HG03025 (cell line): ENCODE measurements at regions not wholly inside any gene's neighbourhood (a gene's known extent, or its start where the extent isn't known, plus 50 kb on each side); places are given as distances from the start of the nearest gene placed in this dataset.
"Not testable (repeated sequence)": the region's sequence is repeated elsewhere in the genome, so short reads cannot be mapped to it uniquely, and the experiment has no call there.

Experiments
- ATAC-seq: cut with Tn5 transposase; IDR thresholded peaks from one replicate; pipeline ENCODE4 v1.9.1; 2021; ENCODE audit warnings: mild to moderate bottlenecking, moderate library complexity; ENCODE audit not compliant: unreplicated experiment, low FRiP score

GRCh38 chr9:129459547-129460322 is 161.2 kb downstream of the C9orf50 start:
- ATAC-seq: no peak

- ATAC-seq: no peak
These were observed 162.0 kb downstream of the C9orf50 start for GRCh38 chr9:129458663-129459546.

DNA sequence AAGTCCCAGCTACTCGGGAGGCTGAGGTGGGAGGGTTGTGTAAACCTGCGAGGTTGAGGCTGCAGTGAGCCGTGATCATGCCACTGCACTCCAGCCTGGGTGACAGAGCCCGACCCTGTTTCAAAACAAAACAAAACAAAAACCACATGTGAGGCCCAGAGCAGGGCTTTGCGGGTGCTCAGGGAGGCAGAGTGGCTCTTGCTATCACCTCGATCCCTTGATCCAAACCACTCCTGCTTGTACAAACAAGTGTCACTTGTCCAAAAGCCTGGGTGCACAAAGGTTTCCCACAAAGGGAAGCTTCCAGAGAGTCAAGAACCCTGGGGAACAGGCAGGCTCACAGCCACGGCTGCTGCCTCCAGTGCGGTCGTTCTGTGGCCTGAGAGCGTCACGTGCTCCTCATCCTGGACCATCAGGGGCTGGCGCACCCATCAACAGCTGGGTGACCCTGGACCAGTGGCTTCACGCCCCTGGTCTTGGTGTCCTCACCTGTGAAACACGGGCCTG is 162.7 kb downstream of the C9orf50 start:
- ATAC-seq: no peak

- no peak for ATAC-seq
These were observed 163.5 kb downstream of the C9orf50 start for GRCh38 chr9:129457325-129457779.

GRCh38 chr9:129456549-129457324 is 164.2 kb downstream of the C9orf50 start:
- ATAC-seq: no peak

GRCh38 chr9:129455151-129455995 is 165.5 kb downstream of the C9orf50 start:
- no peak for ATAC-seq

DNA sequence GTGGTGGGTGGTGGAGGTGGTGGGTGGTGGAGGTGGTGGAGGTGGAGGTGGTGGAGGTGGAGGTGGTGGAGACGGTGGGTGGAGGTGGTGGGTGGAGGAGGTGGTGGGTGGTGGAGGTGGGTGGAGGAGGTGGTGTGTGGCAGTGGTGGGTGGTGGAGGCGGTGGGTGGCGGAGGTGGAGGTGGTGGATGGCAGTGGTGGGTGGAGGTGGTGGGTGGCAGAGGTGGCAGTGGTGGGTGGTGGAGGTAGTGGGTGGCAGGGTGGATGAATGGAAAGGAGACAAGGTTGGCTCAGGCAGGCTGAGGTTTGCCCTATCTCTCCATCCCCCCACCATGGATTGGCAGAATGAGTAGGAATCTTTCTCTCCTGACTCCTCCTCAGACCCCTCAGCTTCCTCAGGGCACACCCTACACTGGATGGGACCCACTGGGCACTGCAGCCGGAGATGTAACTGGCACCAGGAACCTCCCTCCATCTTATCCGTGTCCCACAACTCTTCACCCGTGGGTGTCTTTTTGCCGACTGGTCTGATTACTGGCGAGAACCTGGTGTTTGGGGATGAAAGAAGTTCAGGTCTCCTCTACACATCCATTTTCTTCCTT is 166.3 kb downstream of the C9orf50 start:
- ATAC-seq: no peak

- no peak for ATAC-seq
These were observed 167.2 kb downstream of the C9orf50 start for GRCh38 chr9:129453734-129454133.

- no peak for ATAC-seq
These were observed 169.2 kb downstream of the C9orf50 start for GRCh38 chr9:129451669-129452068.

DNA sequence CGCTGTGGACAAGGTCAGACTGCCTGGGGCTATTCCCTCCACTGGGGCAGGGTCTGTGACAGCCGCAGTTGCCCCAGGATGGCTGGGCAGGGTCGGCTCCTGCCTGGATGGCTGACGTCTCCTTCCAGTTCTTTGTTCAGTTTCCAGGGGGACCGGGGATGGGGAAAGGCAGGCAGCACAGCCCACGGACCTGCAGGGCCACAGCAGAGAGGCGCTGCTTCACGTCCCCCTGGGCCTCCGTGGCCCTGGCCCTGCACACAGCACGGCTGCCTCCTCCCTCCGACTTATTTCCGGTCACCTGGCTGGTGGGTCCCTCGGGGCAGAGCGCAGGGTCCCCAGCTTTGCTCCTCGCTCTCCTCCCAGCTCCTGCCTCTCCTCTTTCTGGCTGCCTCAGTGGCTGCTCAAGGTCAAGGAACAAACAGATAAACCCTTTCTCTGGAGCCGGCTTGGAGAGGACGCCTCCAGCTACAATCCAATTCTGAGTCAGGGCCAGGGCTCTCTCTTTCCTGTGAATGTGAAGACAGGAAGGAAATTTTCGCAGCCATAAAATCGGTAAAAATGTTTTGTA is 169.7 kb downstream of the C9orf50 start:
- no peak for ATAC-seq

- no peak for ATAC-seq
These were observed 171.8 kb downstream of the C9orf50 start for GRCh38 chr9:129449066-129449465.

DNA sequence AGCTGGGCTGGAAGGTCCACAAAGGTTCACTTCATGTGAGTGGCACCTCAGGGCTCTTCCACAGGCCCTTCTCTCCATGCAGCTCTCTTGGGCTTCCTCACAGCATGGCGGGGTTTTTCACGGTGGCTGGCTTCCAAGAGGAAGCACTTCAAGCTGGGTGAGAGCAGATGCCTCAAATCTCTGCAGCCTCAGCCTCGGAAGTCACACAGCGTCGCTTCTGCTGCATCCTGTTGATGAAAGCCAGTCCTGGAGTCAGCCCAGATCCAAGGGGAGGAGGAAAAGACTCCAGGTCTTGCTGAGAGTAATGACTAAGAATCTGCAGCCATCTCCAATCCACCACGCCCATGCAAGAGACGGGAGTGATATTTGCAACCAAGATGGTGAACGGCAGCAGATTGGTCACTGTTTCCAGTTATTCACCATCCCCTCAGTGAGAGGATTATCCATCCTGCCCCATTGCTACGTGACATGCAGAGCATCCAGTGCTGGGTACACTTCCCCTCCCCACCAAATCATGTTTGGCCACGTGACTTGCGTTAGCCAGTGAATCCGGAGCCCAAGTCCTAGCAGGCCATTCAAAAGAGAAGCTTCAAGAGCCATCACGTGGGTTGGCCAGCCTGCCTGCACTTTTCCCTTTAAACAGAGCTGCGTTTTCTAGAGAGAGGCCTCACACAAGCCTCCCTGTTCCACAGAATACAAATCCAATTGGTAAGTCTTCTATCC is 173.9 kb downstream of the C9orf50 start:
- ATAC-seq: no peak

DNA sequence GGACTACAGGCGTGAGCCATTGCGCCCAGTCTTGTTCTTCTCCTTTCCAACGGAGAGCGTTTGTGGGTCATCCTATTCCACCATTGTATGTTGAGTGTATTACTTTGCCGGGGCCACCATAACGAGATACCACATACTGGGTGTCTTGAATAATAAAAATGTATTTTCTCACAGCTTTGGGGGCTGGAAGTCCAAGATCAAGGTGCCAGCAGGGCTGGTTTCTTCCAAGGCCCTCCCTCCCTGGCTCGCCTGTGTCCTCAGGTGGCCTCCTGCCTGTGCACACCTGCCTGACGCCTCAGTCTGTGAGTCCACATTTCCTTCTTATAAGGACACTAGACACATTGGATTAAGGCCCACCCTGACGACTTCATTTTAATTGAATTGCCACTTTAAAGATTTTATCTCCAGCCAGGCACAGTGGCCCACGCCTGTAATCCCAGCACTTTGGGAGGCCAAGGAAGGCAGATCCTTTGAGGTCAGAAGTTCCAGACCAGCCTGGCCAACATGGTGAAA is 175.1 kb downstream of the C9orf50 start:
- ATAC-seq: no peak

GRCh38 chr9:129443515-129444164 is 177.3 kb downstream of the C9orf50 start:
- ATAC-seq: not testable (repeated sequence)

- ATAC-seq: no peak
These were observed 177.9 kb downstream of the C9orf50 start for GRCh38 chr9:129442803-129443511.

DNA sequence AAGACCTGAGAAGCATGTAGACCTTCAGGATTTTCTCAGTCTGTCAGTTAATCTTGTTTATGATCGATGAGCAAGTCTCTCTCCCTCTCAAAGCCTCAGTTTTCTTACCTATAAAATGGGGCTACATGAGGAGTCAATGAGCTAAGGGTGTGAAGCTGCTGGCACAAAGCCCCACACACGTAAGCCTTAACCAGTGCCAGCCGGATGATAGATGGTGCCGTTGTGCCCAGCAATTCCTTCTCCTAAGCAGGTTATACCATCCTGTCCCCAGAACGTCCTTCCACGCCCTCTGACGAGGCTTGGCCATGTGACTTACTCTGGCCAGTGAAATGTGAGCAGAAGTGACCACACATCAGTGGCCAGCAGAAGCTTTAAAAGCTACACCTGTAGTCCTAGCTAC is 179.0 kb downstream of the C9orf50 start:
- no peak for ATAC-seq
